ENCODE measurements at regions not wholly inside any gene's neighbourhood (a gene's known extent, or its start where the extent isn't known, plus 50 kb on each side); places are given as distances from the start of the nearest gene placed in this dataset.

- Histone ChIP-seq H3K27me3 (peaks cover 0 to 3% (median 0%) of the 10 kb centered on the region in 11 experiments; a peak in 2 of 22 replicates), H3K36me3 (no peaks in the 10 kb centered on the region), H4K20me1 (no peaks in the 10 kb centered on the region), H3K4me2 (no peak overlapping the region), H3K9ac (no peak overlapping the region), H3K4me1 (peaks cover 0 to 33% (median 29%) of the 10 kb centered on the region in 10 experiments; a peak in 18 of 20 replicates), H3K9me3 (replicated peaks in 1 of 11) (no peaks in the 10 kb centered on the region), H3K27ac (no peak overlapping the region), H3K4me3 (no peak overlapping the region)
- no peak for TF ChIP-seq Cebpa-rat (IDR thresholded peaks at IDR 0.05)
Measured at GRCh38 chr15:27675571-27675970, 423.5 kb downstream of the OCA2 start.

DNA sequence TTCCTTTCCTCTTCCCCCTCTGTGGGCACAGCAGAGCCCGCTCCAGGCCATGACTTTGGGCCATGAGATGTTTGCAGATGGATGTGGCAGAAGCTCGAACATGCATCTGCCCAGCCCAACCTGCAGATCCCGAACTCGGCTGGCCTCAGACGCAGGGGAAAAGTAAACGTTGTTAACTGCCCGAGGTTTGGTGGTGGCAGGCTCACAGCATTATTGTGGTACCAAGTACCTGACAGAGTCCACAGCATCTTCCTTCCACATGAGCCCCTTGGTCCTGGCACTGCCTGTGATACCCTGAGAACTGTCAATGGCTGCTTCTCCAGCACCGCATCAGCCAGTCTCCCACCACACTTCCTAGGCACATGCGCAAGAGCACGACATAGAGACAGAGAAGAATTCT lies 424.3 kb downstream of the OCA2 start:
- Histone ChIP-seq H3K36me3 (no peaks in the 10 kb centered on the region), H3K4me3 (no peak overlapping the region), H3K27me3 (peaks cover 0 to 3% (median 0%) of the 10 kb centered on the region in 11 experiments; a peak in 2 of 22 replicates), H3K9me3 (replicated peaks in 1 of 11) (no peaks in the 10 kb centered on the region), H3K4me1 (peaks cover 0 to 32% (median 26%) of the 10 kb centered on the region in 10 experiments; a peak in 18 of 20 replicates), H3K27ac (no peak overlapping the region), H3K9ac (no peak overlapping the region), H3K4me2 (no peak overlapping the region), H4K20me1 (no peaks in the 10 kb centered on the region)
- no peak for TF ChIP-seq Cebpa-rat (IDR thresholded peaks at IDR 0.05)

DNA sequence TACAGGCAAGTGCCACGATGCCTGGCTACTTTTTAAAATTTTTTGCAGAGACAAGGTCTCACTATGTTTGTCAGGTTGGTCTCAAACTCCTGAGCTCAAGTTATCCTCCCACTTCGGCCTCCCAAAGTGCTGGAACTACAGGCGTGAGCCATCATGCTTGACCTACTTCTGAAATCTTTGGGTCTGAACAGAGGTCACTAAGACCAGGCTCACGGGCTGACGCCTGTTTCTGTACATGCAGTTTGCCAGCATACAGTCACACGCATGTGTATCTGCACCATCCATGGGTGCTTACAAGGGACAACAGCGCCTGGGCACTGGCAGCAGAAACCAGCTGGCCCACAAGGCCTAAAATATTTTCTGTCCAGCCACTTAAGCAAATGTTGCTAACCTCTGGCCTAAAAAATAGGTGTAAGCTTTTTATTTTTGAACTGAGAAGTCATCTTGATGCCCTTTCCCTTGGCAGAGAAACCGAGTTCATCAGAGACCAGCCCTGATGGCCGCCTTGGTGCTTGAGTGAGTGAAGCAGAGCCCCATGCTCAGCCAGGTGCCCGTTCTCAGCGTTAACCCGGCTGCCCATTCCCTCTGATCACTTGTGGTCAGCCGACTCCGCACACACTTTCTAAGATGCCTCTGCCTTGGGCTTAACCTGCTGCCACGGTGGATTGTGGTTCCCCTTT lies 425.2 kb downstream of the OCA2 start:
- Histone ChIP-seq H3K4me2 (no peak overlapping the region), H3K4me3 (no peak overlapping the region), H3K36me3 (no peaks in the 10 kb centered on the region), H3K4me1 (peaks cover 4 to 28% (median 21%) of the 10 kb centered on the region in 10 experiments; a peak in 19 of 20 replicates), H3K9me3 (replicated peaks in 1 of 11) (no peaks in the 10 kb centered on the region), H3K27me3 (no peaks in the 10 kb centered on the region), H3K27ac (no peak overlapping the region), H3K9ac (no peak overlapping the region), H4K20me1 (no peaks in the 10 kb centered on the region)
- TF ChIP-seq Cebpa-rat (IDR thresholded peaks at IDR 0.05) = no peak

DNA sequence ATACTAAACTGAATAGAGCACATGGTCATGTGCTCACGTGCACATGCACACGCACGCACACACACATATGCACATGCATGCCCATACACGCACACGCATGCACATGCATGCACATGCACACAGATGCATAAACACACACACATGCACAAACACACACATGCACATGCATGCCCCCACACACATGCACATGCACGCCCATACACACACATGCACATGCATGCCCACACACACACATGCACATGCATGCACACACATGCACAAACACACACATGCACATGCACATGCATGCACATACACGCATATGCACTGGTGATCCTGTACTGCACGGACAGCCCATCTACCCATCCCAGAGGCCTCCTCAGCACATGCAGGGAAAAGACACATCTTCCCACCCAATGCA lies 426.6 kb downstream of the OCA2 start:
- Histone ChIP-seq H3K36me3 (no peaks in the 10 kb centered on the region), H3K27ac (no peak overlapping the region), H3K4me3 (no peak overlapping the region), H3K4me1 (peaks cover 16 to 36% (median 28%) of the 10 kb centered on the region in 10 experiments), H3K27me3 (no peaks in the 10 kb centered on the region), H3K9ac (no peak overlapping the region), H3K4me2 (peak overlapping the region in 6 of 11 experiments; percentile 16 to 55 (median 42); a peak in 8 of 22 replicates), H4K20me1 (no peaks in the 10 kb centered on the region), H3K9me3 (replicated peaks in 1 of 11) (no peaks in the 10 kb centered on the region)
- no peak for TF ChIP-seq Cebpa-rat (IDR thresholded peaks at IDR 0.05)

- no peak overlapping the region; a peak in 1 of 22 replicates for H3K27ac ChIP-seq
- H3K9ac ChIP-seq = no peak overlapping the region
- H3K27me3 ChIP-seq = no peaks in the 10 kb centered on the region
- no peaks in the 10 kb centered on the region for H3K9me3 ChIP-seq (replicated peaks in 1 of 11)
- no peaks in the 10 kb centered on the region for H4K20me1 ChIP-seq
- no peak for TF ChIP-seq Cebpa-rat (IDR thresholded peaks at IDR 0.05)
- H3K4me2 ChIP-seq = peak overlapping the region; percentile 16 to 55 (median 38); a peak in 19 of 22 replicates
- no peak overlapping the region for H3K4me3 ChIP-seq
- H3K36me3 ChIP-seq = no peaks in the 10 kb centered on the region
- H3K4me1 ChIP-seq = peaks cover 19 to 42% (median 31%) of the 10 kb centered on the region in 10 experiments
Measured at GRCh38 chr15:27671819-27672437, 427.2 kb downstream of the OCA2 start.

GRCh38 chr15:27670486-27671209 lies 428.5 kb downstream of the OCA2 start:
- Histone ChIP-seq H3K9me3 (replicated peaks in 1 of 11) (no peaks in the 10 kb centered on the region), H3K27me3 (no peaks in the 10 kb centered on the region), H3K4me1 (peaks cover 30 to 54% (median 41%) of the 10 kb centered on the region in 10 experiments), H3K36me3 (no peaks in the 10 kb centered on the region), H3K27ac (no peak overlapping the region), H4K20me1 (no peaks in the 10 kb centered on the region), H3K9ac (no peak overlapping the region), H3K4me3 (no peak overlapping the region), H3K4me2 (no peak overlapping the region)
- no peak for TF ChIP-seq Cebpa-rat (IDR thresholded peaks at IDR 0.05)

DNA sequence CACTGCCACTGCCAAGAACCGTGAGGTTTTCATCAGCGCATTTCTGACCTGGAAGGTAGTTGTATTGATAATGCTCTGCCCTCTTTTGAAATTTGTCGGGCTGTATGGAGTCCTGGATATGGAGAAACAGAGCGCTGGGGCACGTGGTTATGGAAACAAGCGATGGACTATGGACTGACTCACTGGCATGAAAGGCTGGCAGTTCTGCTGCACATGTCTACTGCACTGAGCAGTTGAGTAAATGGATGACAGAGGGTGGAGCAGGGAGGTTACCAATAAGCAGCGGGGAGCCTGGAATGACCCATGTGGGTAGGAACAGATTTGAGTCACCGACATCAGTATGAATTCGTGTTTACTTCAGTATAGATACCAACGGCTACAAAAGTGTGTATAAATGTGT lies 429.5 kb downstream of the OCA2 start:
- Histone ChIP-seq H3K9ac (no peak overlapping the region), H3K4me1 (peaks cover 39 to 64% (median 51%) of the 10 kb centered on the region in 10 experiments), H4K20me1 (no peaks in the 10 kb centered on the region), H3K4me2 (peak overlapping the region in 5 of 11 experiments; percentile 12 to 85 (median 73); a peak in 5 of 22 replicates), H3K27me3 (no peaks in the 10 kb centered on the region), H3K4me3 (no peak overlapping the region), H3K9me3 (replicated peaks in 1 of 11) (no peaks in the 10 kb centered on the region), H3K27ac (no peak overlapping the region), H3K36me3 (no peaks in the 10 kb centered on the region)
- TF ChIP-seq Cebpa-rat (IDR thresholded peaks at IDR 0.05) = no peak

DNA sequence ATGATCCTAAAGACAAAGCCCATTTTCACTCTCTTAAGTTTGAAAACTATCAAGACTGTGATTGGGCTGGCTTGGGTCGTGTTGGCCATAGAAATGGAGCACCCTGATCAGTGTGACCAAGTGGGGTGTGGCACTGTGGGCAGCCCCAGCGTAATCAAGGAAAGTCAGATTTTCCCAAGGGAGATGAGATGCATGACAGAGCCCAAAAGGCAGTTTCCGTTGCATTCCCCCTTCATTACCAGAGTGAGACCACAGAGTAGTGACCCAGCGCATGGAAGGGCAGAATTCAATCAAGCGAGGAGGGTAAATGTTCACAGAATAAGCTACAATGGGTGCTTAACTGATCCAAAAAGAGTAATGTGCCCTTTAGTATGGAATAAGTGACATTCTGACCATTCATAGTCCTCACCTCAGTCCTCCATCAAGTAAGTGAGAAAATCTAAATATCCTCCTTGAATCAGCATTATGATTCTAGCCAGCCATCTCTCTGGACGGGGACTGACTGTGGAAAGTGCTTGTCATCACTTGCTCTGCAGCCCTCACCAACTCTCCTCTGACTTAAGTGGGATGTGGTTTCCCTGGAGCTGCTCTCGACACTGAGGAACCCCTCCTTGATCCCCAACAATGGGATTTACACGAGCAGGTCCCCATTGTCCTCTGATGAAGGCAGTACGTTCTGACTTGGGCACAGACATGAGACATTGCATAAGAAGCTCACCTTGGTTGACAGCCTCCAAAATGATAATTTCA lies 430.5 kb downstream of the OCA2 start:
- no peaks in the 10 kb centered on the region for H3K27me3 ChIP-seq
- H3K9me3 ChIP-seq (replicated peaks in 1 of 11) = no peaks in the 10 kb centered on the region
- no peak for TF ChIP-seq Cebpa-rat (IDR thresholded peaks at IDR 0.05)
- H3K4me3 ChIP-seq = no peak overlapping the region
- H4K20me1 ChIP-seq = no peaks in the 10 kb centered on the region
- H3K27ac ChIP-seq = peak overlapping the region in 3 of 11 experiments; percentile 3 to 48 (median 19); a peak in 2 of 22 replicates
- H3K9ac ChIP-seq = no peak overlapping the region
- no peaks in the 10 kb centered on the region for H3K36me3 ChIP-seq
- H3K4me1 ChIP-seq = peaks cover 49 to 74% (median 60%) of the 10 kb centered on the region in 10 experiments
- H3K4me2 ChIP-seq = peak overlapping the region; percentile 59 to 85 (median 78)

Data from BLaER1 treated with 17β-estradiol and CSF1 and Interleukin-3, amounts not matched to agents 10 nM and 100 nM (cell line).